Astrocyte of the cerebellum (primary cell): ENCODE measurements at regions not wholly inside any gene's neighbourhood (a gene's known extent, or its start where the extent isn't known, plus 50 kb on each side); places are given as distances from the start of the nearest gene placed in this dataset.

Experiments used
- DNase-seq: peaks from one replicate; pipeline ENCODE4 v3.0.0-alpha.2; 2011; ENCODE audit warnings: low read depth
- H3K4me3 ChIP-seq: 2 replicates; pipeline ENCODE4 v1.5.1; 2011; ENCODE audit warnings: mild to moderate bottlenecking, low read depth, low read length, moderate library complexity
- in situ Hi-C: cut with HindIII; loops from 2 replicates; pipeline ENCODE4 v1.10.0; 2017; ENCODE audit warnings: low sequenced_read_pairs
- TF ChIP-seq, protein P1 (sequence below): IDR thresholded peaks from 2 replicates; pipeline ENCODE4 v1.5.1; 2012; ENCODE audit warnings: low read length, low read depth, moderate library complexity, mild to moderate bottlenecking; ENCODE audit errors: missing control alignments

DNA sequence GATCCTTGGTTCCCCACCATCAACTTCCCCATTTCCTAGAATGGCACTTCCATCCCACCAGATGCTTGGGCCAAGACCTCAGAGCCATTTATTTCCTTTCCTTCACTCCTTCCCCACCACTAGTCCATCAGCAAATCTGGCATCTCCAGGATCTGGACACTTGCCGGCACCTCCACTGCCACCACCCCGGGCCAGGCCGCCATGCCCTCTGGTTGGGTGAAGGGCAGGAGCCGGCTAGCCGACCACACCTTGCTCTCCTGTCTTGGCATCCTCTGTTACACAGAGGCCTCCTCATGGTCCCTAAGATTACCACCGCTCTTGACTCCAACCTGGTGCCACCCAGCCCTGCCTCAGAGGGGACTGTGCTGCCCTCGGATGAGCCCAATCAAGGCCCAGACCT lies 104.5 kb downstream of the RMI2 start:
- in situ Hi-C loops, result loop anchor here (5.0 kb wide), 1 partner anchor 103 kb away; no protein-coding TSS in a partner anchor
- TF ChIP-seq, protein P1, sequence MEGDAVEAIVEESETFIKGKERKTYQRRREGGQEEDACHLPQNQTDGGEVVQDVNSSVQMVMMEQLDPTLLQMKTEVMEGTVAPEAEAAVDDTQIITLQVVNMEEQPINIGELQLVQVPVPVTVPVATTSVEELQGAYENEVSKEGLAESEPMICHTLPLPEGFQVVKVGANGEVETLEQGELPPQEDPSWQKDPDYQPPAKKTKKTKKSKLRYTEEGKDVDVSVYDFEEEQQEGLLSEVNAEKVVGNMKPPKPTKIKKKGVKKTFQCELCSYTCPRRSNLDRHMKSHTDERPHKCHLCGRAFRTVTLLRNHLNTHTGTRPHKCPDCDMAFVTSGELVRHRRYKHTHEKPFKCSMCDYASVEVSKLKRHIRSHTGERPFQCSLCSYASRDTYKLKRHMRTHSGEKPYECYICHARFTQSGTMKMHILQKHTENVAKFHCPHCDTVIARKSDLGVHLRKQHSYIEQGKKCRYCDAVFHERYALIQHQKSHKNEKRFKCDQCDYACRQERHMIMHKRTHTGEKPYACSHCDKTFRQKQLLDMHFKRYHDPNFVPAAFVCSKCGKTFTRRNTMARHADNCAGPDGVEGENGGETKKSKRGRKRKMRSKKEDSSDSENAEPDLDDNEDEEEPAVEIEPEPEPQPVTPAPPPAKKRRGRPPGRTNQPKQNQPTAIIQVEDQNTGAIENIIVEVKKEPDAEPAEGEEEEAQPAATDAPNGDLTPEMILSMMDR, result no peak
- DNase-seq, result no peak
- H3K4me3 ChIP-seq, result no peak overlapping the region

DNA sequence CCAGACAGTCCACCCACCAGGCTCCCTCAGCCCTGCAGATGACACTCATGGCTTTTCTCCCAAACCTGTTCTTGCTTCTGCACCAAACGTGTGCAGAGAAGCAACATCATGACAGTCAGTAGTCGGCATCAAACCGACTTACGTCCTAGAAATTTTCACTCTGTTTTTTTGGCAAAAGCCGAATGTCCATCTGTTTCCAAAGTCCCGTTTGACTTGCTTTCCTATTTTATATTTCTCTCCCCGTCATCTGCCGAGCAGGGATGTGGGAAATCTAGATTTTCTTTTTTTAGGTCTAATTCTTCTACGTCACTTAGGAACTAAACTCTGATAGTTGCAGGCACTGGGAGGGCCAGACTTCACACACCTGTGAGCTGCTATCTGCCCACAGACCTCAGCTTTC lies 104.9 kb downstream of the RMI2 start:
- in situ Hi-C loops, result loop anchor here (5.0 kb wide), 1 partner anchor 102 kb away; no protein-coding TSS in a partner anchor
- TF ChIP-seq, protein P1, result no peak
- H3K4me3 ChIP-seq, result no peak overlapping the region
- no peak for DNase-seq

- in situ Hi-C loops, result loop anchor here (5.0 kb wide), 1 partner anchor 100 kb away; no protein-coding TSS in a partner anchor
- no peak for DNase-seq
- TF ChIP-seq, protein P1, result no peak
- no peak overlapping the region for H3K4me3 ChIP-seq
These were observed 107.0 kb downstream of the RMI2 start for GRCh38 chr16:11452298-11452697.

GRCh38 chr16:11452746-11453389 lies 107.6 kb downstream of the RMI2 start:
- DNase-seq, result no peak
- in situ Hi-C loops, result loop anchor here (5.0 kb wide), 1 partner anchor 99 kb away; no protein-coding TSS in a partner anchor
- H3K4me3 ChIP-seq, result no peak overlapping the region
- TF ChIP-seq, protein P1, result no peak

DNA sequence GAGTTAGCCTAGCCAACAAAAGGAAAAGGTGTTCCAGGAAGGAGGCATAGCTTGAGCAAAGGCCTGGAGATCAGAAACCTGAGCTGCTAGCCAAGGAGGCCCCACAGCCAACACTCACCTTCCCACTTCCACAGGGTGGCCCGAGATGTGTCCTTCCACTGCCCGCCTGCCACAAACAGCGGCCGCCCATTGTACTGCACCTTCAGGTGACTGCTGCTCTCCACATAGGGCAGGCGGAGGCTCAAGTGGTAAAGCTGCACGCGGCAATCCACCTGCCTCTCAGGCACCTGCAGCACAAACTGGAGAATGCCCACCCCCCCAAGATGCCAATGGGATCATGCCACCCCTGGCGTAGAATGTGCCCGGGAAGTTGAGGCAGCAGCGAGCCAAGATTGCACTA lies 111.5 kb downstream of the RMI2 start:
- H3K4me3 ChIP-seq, result no peak overlapping the region
- in situ Hi-C loops, result no loop called here
- no peak for DNase-seq
- TF ChIP-seq, protein P1, result no peak

DNA sequence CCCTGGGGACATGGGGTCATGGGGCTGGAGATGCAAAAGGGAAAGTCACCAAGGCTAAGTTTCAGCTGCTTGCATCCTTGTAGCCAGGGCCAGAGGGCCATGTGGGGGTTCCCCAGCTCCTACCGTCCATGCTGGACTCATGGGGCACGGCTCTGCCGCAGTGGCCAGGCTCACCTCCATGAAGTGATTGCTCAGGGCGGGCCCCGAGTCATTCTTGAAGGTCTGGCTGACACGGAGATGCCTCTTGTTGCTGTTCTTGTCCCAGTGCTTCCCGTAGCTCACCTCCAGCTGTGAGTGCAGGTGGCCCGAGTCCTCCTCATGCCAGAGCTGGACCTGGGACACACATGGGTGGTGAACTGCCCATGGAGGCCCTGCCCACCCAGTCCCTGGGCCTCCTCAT lies 114.5 kb downstream of the RMI2 start:
- TF ChIP-seq, protein P1, result no peak

More for the DNA sequence above, 114.5 kb downstream of the RMI2 start:
- no peak for DNase-seq
- H3K4me3 ChIP-seq, result no peak overlapping the region
- in situ Hi-C loops, result no loop called here
